ENCODE measurements at regions not wholly inside any gene's neighbourhood (a gene's known extent, or its start where the extent isn't known, plus 50 kb on each side); places are given as distances from the start of the nearest gene placed in this dataset.

- FAIRE-seq (peak; percentile 56), DNase-seq (no peak)
- Histone ChIP-seq H3K36me3 (ENCODE audit: control insufficient read depth in 2 of 3, insufficient read depth in 3 of 3, low read length in 3 of 3) (no peaks in the 10 kb centered on the region), H3K4me1 (ENCODE audit: control insufficient read depth in 2 of 3, insufficient read depth in 2 of 3, low read depth in 1 of 3, low read length in 3 of 3) (no peaks in the 10 kb centered on the region), H3K9me3 (ENCODE audit: control insufficient read depth in 2 of 3, insufficient read depth in 1 of 3, low read length in 3 of 3) (no peaks in the 10 kb centered on the region), H3K4me3 (ENCODE audit: low read length in 3 of 3) (no peak overlapping the region), H3K27ac (ENCODE audit: low read depth in 2 of 2, low read length in 2 of 2) (no peak overlapping the region), H3K27me3 (ENCODE audit: control insufficient read depth, insufficient read depth, low read length) (no peaks in the 10 kb centered on the region), H3K9ac (ENCODE audit: low read length in 3 of 3) (no peak overlapping the region)
- TF ChIP-seq CTCF (IDR thresholded peaks at IDR 0.05; ENCODE audit: borderline replicate concordance, extremely low read depth, insufficient read depth) = no peak
- intact Hi-C loops (cut with DNase I) = no loop called here
Observed at GRCh38 chr1:79325126-79325525, 318.6 kb upstream of the ADGRL4 start.

DNA sequence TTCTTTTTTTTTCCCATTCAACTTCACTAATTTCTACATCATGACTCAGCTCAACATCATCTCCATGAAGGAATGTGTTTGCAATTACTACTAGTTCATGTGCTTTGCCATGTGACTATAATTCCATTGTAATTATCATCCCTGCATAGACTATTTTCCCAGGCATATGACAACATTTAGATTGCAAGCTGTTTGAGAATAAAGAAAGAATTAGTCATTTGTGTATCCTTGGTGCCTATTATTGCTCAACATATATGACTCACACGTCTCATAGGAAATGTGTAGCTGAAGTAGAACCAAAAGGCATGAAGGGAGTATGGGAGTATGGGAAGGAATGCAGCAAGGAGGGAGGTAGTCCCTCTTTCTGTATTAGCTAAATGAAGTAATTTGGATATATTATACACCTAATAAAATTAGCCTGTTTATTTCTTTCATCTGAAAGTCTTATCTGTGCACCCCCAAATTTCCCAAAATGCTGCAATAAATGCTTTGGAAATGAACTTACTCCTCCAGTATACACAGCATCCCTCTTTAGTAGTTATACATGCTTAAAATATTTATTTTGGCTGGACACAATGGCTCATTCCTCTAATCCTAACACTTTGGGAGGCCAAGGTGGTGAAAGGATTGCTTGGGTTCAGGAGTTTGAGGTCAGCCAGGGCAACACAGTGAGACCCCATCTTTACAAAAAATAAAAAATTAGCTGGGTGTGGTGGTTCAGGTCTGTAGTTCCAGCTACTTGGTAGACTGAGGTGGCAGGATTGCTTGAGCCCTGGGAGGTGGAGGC, 316.9 kb upstream of the ADGRL4 start:
- intact Hi-C loops (cut with DNase I) = no loop called here
- TF ChIP-seq CTCF (IDR thresholded peaks at IDR 0.05; ENCODE audit: borderline replicate concordance, extremely low read depth, insufficient read depth) = no peak
- H3K4me3 ChIP-seq (ENCODE audit: low read length in 3 of 3) = no peak overlapping the region
- no peak for FAIRE-seq
- H3K27ac ChIP-seq (ENCODE audit: low read depth in 2 of 2, low read length in 2 of 2) = no peak overlapping the region
- no peaks in the 10 kb centered on the region for H3K4me1 ChIP-seq (ENCODE audit: control insufficient read depth in 2 of 3, insufficient read depth in 2 of 3, low read depth in 1 of 3, low read length in 3 of 3)
- H3K36me3 ChIP-seq (ENCODE audit: control insufficient read depth in 2 of 3, insufficient read depth in 3 of 3, low read length in 3 of 3) = no peaks in the 10 kb centered on the region
- no peaks in the 10 kb centered on the region for H3K9me3 ChIP-seq (ENCODE audit: control insufficient read depth in 2 of 3, insufficient read depth in 1 of 3, low read length in 3 of 3)
- no peak for DNase-seq
- no peaks in the 10 kb centered on the region for H3K27me3 ChIP-seq (ENCODE audit: control insufficient read depth, insufficient read depth, low read length)
- no peak overlapping the region for H3K9ac ChIP-seq (ENCODE audit: low read length in 3 of 3)

- intact Hi-C loops (cut with DNase I) = no loop called here
- H3K9ac ChIP-seq (ENCODE audit: low read length in 3 of 3) = no peak overlapping the region
- FAIRE-seq = no peak
Observed at GRCh38 chr1:79322511-79323027, 316.0 kb upstream of the ADGRL4 start.

More at GRCh38 chr1:79322511-79323027, 316.0 kb upstream of the ADGRL4 start:
- H3K4me3 ChIP-seq (ENCODE audit: low read length in 3 of 3) = no peak overlapping the region
- no peaks in the 10 kb centered on the region for H3K36me3 ChIP-seq (ENCODE audit: control insufficient read depth in 2 of 3, insufficient read depth in 3 of 3, low read length in 3 of 3)
- H3K4me1 ChIP-seq (ENCODE audit: control insufficient read depth in 2 of 3, insufficient read depth in 2 of 3, low read depth in 1 of 3, low read length in 3 of 3) = no peaks in the 10 kb centered on the region
- DNase-seq = no peak
- no peak for TF ChIP-seq CTCF (IDR thresholded peaks at IDR 0.05; ENCODE audit: borderline replicate concordance, extremely low read depth, insufficient read depth)
- H3K9me3 ChIP-seq (ENCODE audit: control insufficient read depth in 2 of 3, insufficient read depth in 1 of 3, low read length in 3 of 3) = no peaks in the 10 kb centered on the region
- no peaks in the 10 kb centered on the region for H3K27me3 ChIP-seq (ENCODE audit: control insufficient read depth, insufficient read depth, low read length)
- H3K27ac ChIP-seq (ENCODE audit: low read depth in 2 of 2, low read length in 2 of 2) = no peak overlapping the region

Measured in kidney (tissue), 13 donors.